ENCODE measurements at regions not wholly inside any gene's neighbourhood (a gene's known extent, or its start where the extent isn't known, plus 50 kb on each side); places are given as distances from the start of the nearest gene placed in this dataset.
A peak's percentile ranks its signal among the peaks of the same experiment; 100 is the strongest.

GRCh38 chr7:53504914-53505313 is 469.5 kb downstream of the POM121L12 start:
- no peak overlapping the region for H4K8ac ChIP-seq (ENCODE audit: low read length)
- H4K91ac ChIP-seq (ENCODE audit: low read length), result no peak overlapping the region
- no peak overlapping the region for H3K27ac ChIP-seq (ENCODE audit: low read length, poor library complexity, severe bottlenecking)
- no peak overlapping the region for H2BK12ac ChIP-seq (ENCODE audit: low read length in 2 of 2)
- no peaks in the 10 kb centered on the region for H3K27me3 ChIP-seq (ENCODE audit: control insufficient read depth in 1 of 2, insufficient read depth in 1 of 2, low read length in 2 of 2)
- H3K18ac ChIP-seq (ENCODE audit: low read depth in 1 of 2, low read length in 2 of 2), result no peak overlapping the region
- H3K9me3 ChIP-seq (ENCODE audit: control insufficient read depth, low read length), result peaks cover 10% of the 10 kb centered on the region
- H3K23ac ChIP-seq (ENCODE audit: low read length in 2 of 2), result no peak overlapping the region
- H3K14ac ChIP-seq (ENCODE audit: low read length in 2 of 2), result no peak overlapping the region
- no peak overlapping the region for H3K4ac ChIP-seq (ENCODE audit: low read depth in 1 of 2, low read length in 2 of 2)
- no peak overlapping the region for H2AFZ ChIP-seq (ENCODE audit: low read depth, low read length)
- DNase-seq, result peak; percentile 2
- H3K9ac ChIP-seq (ENCODE audit: low read length), result no peak overlapping the region
- H3K4me1 ChIP-seq (ENCODE audit: control insufficient read depth, insufficient read depth, low read depth, low read length), result no peaks in the 10 kb centered on the region
- no peaks in the 10 kb centered on the region for H3K36me3 ChIP-seq (ENCODE audit: control insufficient read depth in 1 of 2, insufficient read depth in 2 of 2, low read depth in 1 of 2, low read length in 2 of 2)
- H3K4me2 ChIP-seq (ENCODE audit: low read length, poor library complexity, severe bottlenecking), result no peak overlapping the region
- H2BK15ac ChIP-seq (ENCODE audit: low read depth, poor library complexity, severe bottlenecking), result no peak overlapping the region
- H2AK5ac ChIP-seq (ENCODE audit: low read length, severe bottlenecking), result no peak overlapping the region
- H2BK5ac ChIP-seq (ENCODE audit: low read depth, low read length, poor library complexity, severe bottlenecking), result no peak overlapping the region
- 83% methylated on average over 3 of the region's 3 CpGs for WGBS
- no peaks in the 10 kb centered on the region for H3K79me1 ChIP-seq (replicated peaks; ENCODE audit: low read length, poor library complexity, severe bottlenecking)
- no peak overlapping the region for H3K4me3 ChIP-seq (ENCODE audit: insufficient read depth in 1 of 2, low read depth in 1 of 2, low read length in 2 of 2)
- no peak overlapping the region for H2BK120ac ChIP-seq (ENCODE audit: low read depth, low read length)

GRCh38 chr7:53518319-53518718 is 482.9 kb downstream of the POM121L12 start:
- H2BK12ac ChIP-seq (ENCODE audit: low read length in 2 of 2), result no peak overlapping the region
- no peak overlapping the region for H2AK5ac ChIP-seq (ENCODE audit: low read length, severe bottlenecking)
- no peak overlapping the region for H3K4ac ChIP-seq (ENCODE audit: low read depth in 1 of 2, low read length in 2 of 2)
- H3K36me3 ChIP-seq (ENCODE audit: control insufficient read depth in 1 of 2, insufficient read depth in 2 of 2, low read depth in 1 of 2, low read length in 2 of 2), result no peaks in the 10 kb centered on the region
- no peak for DNase-seq
- no peak overlapping the region for H2AFZ ChIP-seq (ENCODE audit: low read depth, low read length)
- no peaks in the 10 kb centered on the region for H3K79me1 ChIP-seq (replicated peaks; ENCODE audit: low read length, poor library complexity, severe bottlenecking)
- H3K18ac ChIP-seq (ENCODE audit: low read depth in 1 of 2, low read length in 2 of 2), result no peak overlapping the region
- H3K9ac ChIP-seq (ENCODE audit: low read length), result no peak overlapping the region
- H3K9me3 ChIP-seq (ENCODE audit: control insufficient read depth, low read length), result peaks cover 20% of the 10 kb centered on the region
- H3K4me2 ChIP-seq (ENCODE audit: low read length, poor library complexity, severe bottlenecking), result no peak overlapping the region
- H4K8ac ChIP-seq (ENCODE audit: low read length), result no peak overlapping the region
- no peak overlapping the region for H2BK15ac ChIP-seq (ENCODE audit: low read depth, poor library complexity, severe bottlenecking)
- H3K27me3 ChIP-seq (ENCODE audit: control insufficient read depth in 1 of 2, insufficient read depth in 1 of 2, low read length in 2 of 2), result no peaks in the 10 kb centered on the region
- no peak overlapping the region for H2BK120ac ChIP-seq (ENCODE audit: low read depth, low read length)
- no peak overlapping the region for H3K27ac ChIP-seq (ENCODE audit: low read length, poor library complexity, severe bottlenecking)
- no peak overlapping the region for H3K4me3 ChIP-seq (ENCODE audit: insufficient read depth in 1 of 2, low read depth in 1 of 2, low read length in 2 of 2)
- H3K23ac ChIP-seq (ENCODE audit: low read length in 2 of 2), result no peak overlapping the region
- H3K4me1 ChIP-seq (ENCODE audit: control insufficient read depth, insufficient read depth, low read depth, low read length), result no peaks in the 10 kb centered on the region
- no peak overlapping the region for H3K14ac ChIP-seq (ENCODE audit: low read length in 2 of 2)
- no peak overlapping the region for H2BK5ac ChIP-seq (ENCODE audit: low read depth, low read length, poor library complexity, severe bottlenecking)
- no peak overlapping the region for H4K91ac ChIP-seq (ENCODE audit: low read length)

DNA sequence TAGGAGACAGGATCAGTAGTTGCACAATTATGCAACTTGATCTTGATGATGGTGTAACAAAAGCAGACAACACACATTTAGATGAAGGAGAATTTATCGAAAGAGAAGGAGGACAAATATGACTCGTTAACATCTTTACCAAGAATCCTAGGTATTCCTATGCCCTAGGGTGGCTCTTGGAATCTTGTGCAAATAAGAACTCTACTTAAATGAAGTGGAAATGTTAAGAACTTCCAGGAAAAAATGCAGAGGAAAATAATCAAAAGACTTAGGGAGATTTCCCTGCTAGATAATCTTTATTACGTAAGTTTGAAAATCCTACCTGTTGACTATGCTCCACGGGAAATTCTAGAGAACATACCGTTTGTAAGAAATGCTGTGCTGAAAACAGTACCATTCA is 485.4 kb downstream of the POM121L12 start:
- H3K9me3 ChIP-seq (ENCODE audit: control insufficient read depth, low read length), result peaks cover 23% of the 10 kb centered on the region
- no peak overlapping the region for H2BK120ac ChIP-seq (ENCODE audit: low read depth, low read length)
- no peak overlapping the region for H2AK5ac ChIP-seq (ENCODE audit: low read length, severe bottlenecking)
- no peaks in the 10 kb centered on the region for H3K79me1 ChIP-seq (replicated peaks; ENCODE audit: low read length, poor library complexity, severe bottlenecking)
- H3K14ac ChIP-seq (ENCODE audit: low read length in 2 of 2), result no peak overlapping the region
- no peak overlapping the region for H3K4ac ChIP-seq (ENCODE audit: low read depth in 1 of 2, low read length in 2 of 2)
- no peak overlapping the region for H2BK5ac ChIP-seq (ENCODE audit: low read depth, low read length, poor library complexity, severe bottlenecking)
- no peak overlapping the region for H4K8ac ChIP-seq (ENCODE audit: low read length)
- no peak overlapping the region for H3K18ac ChIP-seq (ENCODE audit: low read depth in 1 of 2, low read length in 2 of 2)
- no peak overlapping the region for H2BK15ac ChIP-seq (ENCODE audit: low read depth, poor library complexity, severe bottlenecking)
- no peak overlapping the region for H2AFZ ChIP-seq (ENCODE audit: low read depth, low read length)
- WGBS, result 93% methylated on average over 5 of the region's 5 CpGs
- H3K4me1 ChIP-seq (ENCODE audit: control insufficient read depth, insufficient read depth, low read depth, low read length), result no peaks in the 10 kb centered on the region
- no peaks in the 10 kb centered on the region for H3K36me3 ChIP-seq (ENCODE audit: control insufficient read depth in 1 of 2, insufficient read depth in 2 of 2, low read depth in 1 of 2, low read length in 2 of 2)
- H3K9ac ChIP-seq (ENCODE audit: low read length), result no peak overlapping the region
- H3K4me2 ChIP-seq (ENCODE audit: low read length, poor library complexity, severe bottlenecking), result no peak overlapping the region
- H3K27me3 ChIP-seq (ENCODE audit: control insufficient read depth in 1 of 2, insufficient read depth in 1 of 2, low read length in 2 of 2), result no peaks in the 10 kb centered on the region
- no peak overlapping the region for H3K27ac ChIP-seq (ENCODE audit: low read length, poor library complexity, severe bottlenecking)
- H3K4me3 ChIP-seq (ENCODE audit: insufficient read depth in 1 of 2, low read depth in 1 of 2, low read length in 2 of 2), result no peak overlapping the region
- H4K91ac ChIP-seq (ENCODE audit: low read length), result no peak overlapping the region
- no peak for DNase-seq
- no peak overlapping the region for H3K23ac ChIP-seq (ENCODE audit: low read length in 2 of 2)
- no peak overlapping the region for H2BK12ac ChIP-seq (ENCODE audit: low read length in 2 of 2)

DNA sequence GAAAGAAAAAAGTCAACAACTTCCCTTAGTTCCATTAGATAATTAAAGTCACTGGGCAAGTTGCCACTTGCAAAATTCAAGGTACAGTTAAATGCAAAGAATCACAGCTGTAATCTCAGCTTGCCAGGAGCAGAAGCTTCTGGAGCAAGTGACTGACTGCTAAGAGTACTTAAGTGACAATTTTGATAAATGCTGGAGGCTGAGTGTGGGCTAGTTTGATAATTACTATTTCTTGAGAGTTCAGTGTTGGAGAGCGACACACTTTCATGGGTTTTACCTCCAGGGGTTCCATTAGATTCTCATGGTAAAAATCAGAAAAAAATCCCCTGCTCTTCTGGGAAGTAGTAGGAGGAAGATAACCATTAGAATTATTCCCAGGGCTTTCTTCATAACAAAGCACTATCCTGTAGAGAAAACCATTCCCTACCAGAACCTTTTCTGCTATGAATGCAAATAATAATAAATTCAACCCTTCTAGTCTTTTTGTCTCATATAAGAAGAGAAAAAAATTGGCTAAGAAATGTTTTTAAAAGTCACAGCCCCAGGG is 486.3 kb downstream of the POM121L12 start:
- Histone ChIP-seq H4K91ac (ENCODE audit: low read length) (no peak overlapping the region), H4K8ac (ENCODE audit: low read length) (no peak overlapping the region), H2AFZ (ENCODE audit: low read depth, low read length) (no peak overlapping the region), H3K18ac (ENCODE audit: low read depth in 1 of 2, low read length in 2 of 2) (no peak overlapping the region), H3K4ac (ENCODE audit: low read depth in 1 of 2, low read length in 2 of 2) (no peak overlapping the region), H3K4me3 (ENCODE audit: insufficient read depth in 1 of 2, low read depth in 1 of 2, low read length in 2 of 2) (no peak overlapping the region), H2BK120ac (ENCODE audit: low read depth, low read length) (no peak overlapping the region), H2AK5ac (ENCODE audit: low read length, severe bottlenecking) (no peak overlapping the region), H3K23ac (ENCODE audit: low read length in 2 of 2) (no peak overlapping the region), H3K4me1 (ENCODE audit: control insufficient read depth, insufficient read depth, low read depth, low read length) (no peaks in the 10 kb centered on the region), H2BK12ac (ENCODE audit: low read length in 2 of 2) (no peak overlapping the region), H3K27ac (ENCODE audit: low read length, poor library complexity, severe bottlenecking) (no peak overlapping the region), H3K9me3 (ENCODE audit: control insufficient read depth, low read length) (peaks cover 17% of the 10 kb centered on the region), H3K36me3 (ENCODE audit: control insufficient read depth in 1 of 2, insufficient read depth in 2 of 2, low read depth in 1 of 2, low read length in 2 of 2) (no peaks in the 10 kb centered on the region), H2BK5ac (ENCODE audit: low read depth, low read length, poor library complexity, severe bottlenecking) (no peak overlapping the region), H3K4me2 (ENCODE audit: low read length, poor library complexity, severe bottlenecking) (no peak overlapping the region), H3K9ac (ENCODE audit: low read length) (no peak overlapping the region), H2BK15ac (ENCODE audit: low read depth, poor library complexity, severe bottlenecking) (no peak overlapping the region), H3K14ac (ENCODE audit: low read length in 2 of 2) (no peak overlapping the region), H3K79me1 (replicated peaks; ENCODE audit: low read length, poor library complexity, severe bottlenecking) (no peaks in the 10 kb centered on the region), H3K27me3 (ENCODE audit: control insufficient read depth in 1 of 2, insufficient read depth in 1 of 2, low read length in 2 of 2) (no peaks in the 10 kb centered on the region)
- 100% methylated on average over 1 of the region's 1 CpG for WGBS
- no peak for DNase-seq

Measured in mesenchymal stem cell (in vitro differentiated cells and primary cell).